B cell (primary cell): ENCODE measurements at regions not wholly inside any gene's neighbourhood (a gene's known extent, or its start where the extent isn't known, plus 50 kb on each side); places are given as distances from the start of the nearest gene placed in this dataset.

Experiments
- ATAC-seq: fragments of 200-7000 bp; cut with Tn5 transposase; one replicate; pipeline ENCODE4 v1.10.0; 2021; ENCODE audit warnings: low read depth, mild to moderate bottlenecking, moderate number of reproducible peaks, moderate library complexity
- CTCF ChIA-PET: fragments of 350-600 bp; sonication (Branson Sonifier 250); formaldehyde crosslinking; loops from one replicate; lab custom pipeline; 2021; ENCODE audit warnings: antibody characterized with exemption, inconsistent platforms; lab: Charles Lee
- POLR2A ChIA-PET: fragments of 350-600 bp; sonication (Branson Sonifier 250); formaldehyde crosslinking; loops from one replicate; lab custom pipeline; 2021; ENCODE audit warnings: antibody characterized with exemption; lab: Charles Lee
- DNase-seq: peaks from one replicate; pipeline ENCODE4 v3.0.0; 2013
- H2AFZ ChIP-seq: 2 replicates; pipeline ENCODE4 v1.6.1; 2012; ENCODE audit warnings: mild to moderate bottlenecking, low read depth, low read length; ENCODE audit not compliant: insufficient read depth, poor library complexity, severe bottlenecking
- H3K27ac ChIP-seq, 2 donors: 1 replicate in 1 of 2; 2 replicates in 1 of 2; pipeline ENCODE4 v1.5.1; 2012 to 2013; ENCODE audit warnings: low read length in 2 of 2, mild to moderate bottlenecking in 2 of 2, moderate library complexity in 1 of 2
- H3K27me3 ChIP-seq, 4 experiments: fragments of 200-600 bp in 1 of 4; sonication (generic) in 1 of 4; replicated peaks in 1 of 4; 1 replicate in 2 of 4; 2 replicates in 2 of 4; pipeline versions ENCODE4 v1.6.1 to v1.7.0; 2013 to 2016; ENCODE audit warnings: low read length in 3 of 4, mild to moderate bottlenecking in 2 of 4, mixed read lengths in 1 of 4, moderate library complexity in 1 of 4; ENCODE audit not compliant: insufficient read depth in 4 of 4, control insufficient read depth in 3 of 4; ENCODE audit errors: control extremely low read depth in 1 of 4
- H3K36me3 ChIP-seq, 2 experiments: replicated peaks in 1 of 2; 1 replicate in 1 of 2; 2 replicates in 1 of 2; pipeline versions ENCODE4 v1.6.1 to v1.7.1; 2013; ENCODE audit warnings: low read length in 1 of 2; ENCODE audit not compliant: insufficient read depth in 2 of 2, control insufficient read depth in 1 of 2; ENCODE audit errors: control extremely low read depth in 1 of 2, extremely low read depth in 1 of 2
- H3K4me1 ChIP-seq, 2 donors: fragments of 200-600 bp in 1 of 2; sonication (generic) in 1 of 2; 1 replicate in 1 of 2; 2 replicates in 1 of 2; pipeline versions ENCODE4 v1.5.1 to v1.6.1; 2013 to 2017; ENCODE audit warnings: low read length in 2 of 2; ENCODE audit not compliant: control insufficient read depth in 2 of 2, insufficient read depth in 2 of 2
- H3K4me2 ChIP-seq: replicated peaks from 2 replicates; pipeline ENCODE3; 2012; ENCODE audit warnings: mild to moderate bottlenecking, low read depth, low read length; ENCODE audit not compliant: poor library complexity, severe bottlenecking
- H3K4me3 ChIP-seq, 5 experiments: fragments of 200-600 bp in 1 of 5; sonication (generic) in 1 of 5; 1 replicate in 3 of 5; 2 replicates in 2 of 5; pipeline versions ENCODE4 v1.5.1 to v1.7.0; 2011 to 2016; ENCODE audit warnings: low read length in 4 of 5, mild to moderate bottlenecking in 4 of 5, low read depth in 2 of 5, control low read depth in 1 of 5, moderate library complexity in 1 of 5; ENCODE audit not compliant: insufficient read depth in 1 of 5; ENCODE audit errors: control extremely low read depth in 1 of 5, extremely low read depth in 1 of 5
- H3K79me2 ChIP-seq: fragments of 200-600 bp; sonication (generic); one replicate; pipeline ENCODE4 v1.6.0; 2016; ENCODE audit warnings: low read length; ENCODE audit not compliant: control insufficient read depth, insufficient read depth
- H3K9ac ChIP-seq: fragments of 200-600 bp; sonication (generic); 2 replicates; pipeline ENCODE4 v1.6.1; 2017; ENCODE audit warnings: mild to moderate bottlenecking, low read length, moderate library complexity
- H3K9me3 ChIP-seq, 3 donors: one replicate each; pipeline versions ENCODE4 v1.6.1 to v1.7.1; 2013; ENCODE audit warnings: low read length in 2 of 3; ENCODE audit not compliant: control insufficient read depth in 2 of 3, insufficient read depth in 1 of 3; ENCODE audit errors: control extremely low read depth in 1 of 3
- H4K20me1 ChIP-seq: 2 replicates; pipeline ENCODE4 v1.6.0; 2012; ENCODE audit warnings: mild to moderate bottlenecking, low read length; ENCODE audit not compliant: insufficient read depth, control insufficient read depth, poor library complexity, severe bottlenecking
- H3K27ac Mint-ChIP-seq: one replicate; pipeline ENCODE4 v1.8.0; 2021; ENCODE audit warnings: mixed read lengths
- H3K27me3 Mint-ChIP-seq: one replicate; pipeline ENCODE4 v1.8.0; 2021; ENCODE audit warnings: mixed read lengths
- H3K4me1 Mint-ChIP-seq: one replicate; pipeline ENCODE4 v1.8.0; 2021; ENCODE audit warnings: mixed read lengths
- H3K4me3 Mint-ChIP-seq: one replicate; pipeline ENCODE4 v1.8.0; 2021; ENCODE audit warnings: mixed read lengths
- H3K9me3 Mint-ChIP-seq: one replicate; pipeline ENCODE4 v1.8.0; 2022; ENCODE audit warnings: mixed read lengths; ENCODE audit not compliant: insufficient read depth
- EZH2 ChIP-seq: IDR thresholded peaks from 2 replicates; pipeline ENCODE4 v1.6.1; 2012; ENCODE audit warnings: borderline replicate concordance, low read depth, mild to moderate bottlenecking, moderate library complexity, low read length; ENCODE audit not compliant: insufficient read depth, poor library complexity, severe bottlenecking
- WGBS: methylation state at CpG from one replicate; pipeline ENCODE4 v1.1.5; 2013; ENCODE audit warnings: missing lambda C conversion rate; ENCODE audit not compliant: insufficient coverage; 5-methylcytosine and 5-hydroxymethylcytosine counted together
- intact Hi-C: fragments of 100-400 bp; cut with micrococcal nuclease; formaldehyde crosslinking; loops from one replicate; pipeline ENCODE4 v1.10.0; 2022
- TF ChIP-seq, protein P1 (sequence below): fragments of 200-600 bp; IDR thresholded peaks from one replicate; pipeline ENCODE4 v1.8.0; 2022; ENCODE audit warnings: antibody characterized with exemption, mild to moderate bottlenecking

DNA sequence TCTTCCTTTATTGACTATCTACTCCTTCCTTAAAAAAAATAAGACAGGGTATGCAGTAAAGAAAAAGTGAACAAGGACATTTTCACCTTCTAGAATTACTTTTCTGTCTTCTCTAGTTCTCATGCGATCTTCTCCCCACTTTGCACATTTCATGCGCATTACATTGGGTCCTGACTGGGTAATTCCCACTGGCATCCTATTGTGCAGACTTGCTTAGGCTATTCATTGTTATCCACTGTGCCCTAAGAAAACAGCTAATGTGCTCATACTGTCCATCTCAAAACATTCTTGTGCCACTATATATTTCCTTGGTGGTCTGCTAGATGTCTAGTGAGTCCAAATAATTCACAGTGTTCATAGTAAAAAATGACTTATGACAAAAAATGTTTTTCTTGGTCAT lies 447.4 kb upstream of the ROBO1 start:
- POLR2A ChIA-PET: no interaction called here
- H3K27ac ChIP-seq: no peak overlapping the region
- CTCF ChIA-PET: no interaction called here
- H3K9me3 Mint-ChIP-seq: no peaks in the 10 kb centered on the region
- H3K9me3 ChIP-seq: peaks cover 1 to 2% (median 1%) of the 10 kb centered on the region in 3 donors
- no peak overlapping the region for H3K4me2 ChIP-seq
- no peaks in the 10 kb centered on the region for H3K27me3 Mint-ChIP-seq
- H3K4me1 ChIP-seq: no peaks in the 10 kb centered on the region
- DNase-seq: no peak
- no peak overlapping the region for H3K27ac Mint-ChIP-seq
- intact Hi-C loops: no loop called here
- H4K20me1 ChIP-seq: no peaks in the 10 kb centered on the region
- H3K4me3 Mint-ChIP-seq: no peak overlapping the region
- H3K27me3 ChIP-seq: no peaks in the 10 kb centered on the region
- no peak overlapping the region for H2AFZ ChIP-seq
- H3K4me1 Mint-ChIP-seq: no peaks in the 10 kb centered on the region
- no peak for TF ChIP-seq EZH2
- TF ChIP-seq, protein P1, sequence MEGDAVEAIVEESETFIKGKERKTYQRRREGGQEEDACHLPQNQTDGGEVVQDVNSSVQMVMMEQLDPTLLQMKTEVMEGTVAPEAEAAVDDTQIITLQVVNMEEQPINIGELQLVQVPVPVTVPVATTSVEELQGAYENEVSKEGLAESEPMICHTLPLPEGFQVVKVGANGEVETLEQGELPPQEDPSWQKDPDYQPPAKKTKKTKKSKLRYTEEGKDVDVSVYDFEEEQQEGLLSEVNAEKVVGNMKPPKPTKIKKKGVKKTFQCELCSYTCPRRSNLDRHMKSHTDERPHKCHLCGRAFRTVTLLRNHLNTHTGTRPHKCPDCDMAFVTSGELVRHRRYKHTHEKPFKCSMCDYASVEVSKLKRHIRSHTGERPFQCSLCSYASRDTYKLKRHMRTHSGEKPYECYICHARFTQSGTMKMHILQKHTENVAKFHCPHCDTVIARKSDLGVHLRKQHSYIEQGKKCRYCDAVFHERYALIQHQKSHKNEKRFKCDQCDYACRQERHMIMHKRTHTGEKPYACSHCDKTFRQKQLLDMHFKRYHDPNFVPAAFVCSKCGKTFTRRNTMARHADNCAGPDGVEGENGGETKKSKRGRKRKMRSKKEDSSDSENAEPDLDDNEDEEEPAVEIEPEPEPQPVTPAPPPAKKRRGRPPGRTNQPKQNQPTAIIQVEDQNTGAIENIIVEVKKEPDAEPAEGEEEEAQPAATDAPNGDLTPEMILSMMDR: no peak
- WGBS: 95% methylated on average over 2 of the region's 2 CpGs
- H3K79me2 ChIP-seq: no peaks in the 10 kb centered on the region
- H3K9ac ChIP-seq: no peak overlapping the region
- no peaks in the 10 kb centered on the region for H3K36me3 ChIP-seq
- no peak overlapping the region for H3K4me3 ChIP-seq
- no peak for ATAC-seq

DNA sequence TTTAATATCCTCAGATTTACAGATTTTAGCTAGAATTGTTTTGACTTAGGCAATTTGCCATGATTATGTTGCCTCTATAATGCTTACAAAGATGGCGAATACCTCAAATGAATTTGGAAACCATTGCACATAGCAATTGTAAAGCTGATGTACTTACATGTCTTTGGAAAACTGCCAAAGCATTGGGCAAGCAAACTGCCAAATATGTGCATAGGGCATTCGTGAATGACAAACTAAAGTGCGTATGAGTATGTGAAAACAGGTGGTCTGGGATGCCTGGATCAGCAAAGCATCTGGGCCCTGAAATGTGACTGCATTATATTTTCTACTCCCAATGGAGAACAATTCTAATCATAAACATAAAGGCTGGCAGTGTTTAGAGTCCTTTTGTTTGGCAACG lies 445.3 kb upstream of the ROBO1 start:
- H3K9me3 Mint-ChIP-seq: no peaks in the 10 kb centered on the region
- H3K36me3 ChIP-seq: no peaks in the 10 kb centered on the region
- TF ChIP-seq, protein P1: no peak
- TF ChIP-seq EZH2: no peak
- no peak overlapping the region for H2AFZ ChIP-seq
- no peaks in the 10 kb centered on the region for H4K20me1 ChIP-seq
- DNase-seq (no peak), ATAC-seq (no peak)
- H3K4me2 ChIP-seq: no peak overlapping the region
- H3K9ac ChIP-seq: no peak overlapping the region
- H3K27me3 Mint-ChIP-seq: no peaks in the 10 kb centered on the region
- intact Hi-C loops: no loop called here
- no peak overlapping the region for H3K4me3 ChIP-seq
- CTCF ChIA-PET: no interaction called here
- no peak overlapping the region for H3K27ac ChIP-seq
- no peaks in the 10 kb centered on the region for H3K27me3 ChIP-seq
- no peaks in the 10 kb centered on the region for H3K4me1 ChIP-seq
- H3K4me3 Mint-ChIP-seq: no peak overlapping the region
- POLR2A ChIA-PET: no interaction called here
- no peak overlapping the region for H3K27ac Mint-ChIP-seq
- H3K79me2 ChIP-seq: no peaks in the 10 kb centered on the region
- H3K4me1 Mint-ChIP-seq: no peaks in the 10 kb centered on the region
- peaks cover 1 to 3% (median 2%) of the 10 kb centered on the region in 3 donors for H3K9me3 ChIP-seq
- WGBS: 83% methylated on average over 1 of the region's 4 CpGs
